ENCODE measurements at regions not wholly inside any gene's neighbourhood (a gene's known extent, or its start where the extent isn't known, plus 50 kb on each side); places are given as distances from the start of the nearest gene placed in this dataset.

DNA sequence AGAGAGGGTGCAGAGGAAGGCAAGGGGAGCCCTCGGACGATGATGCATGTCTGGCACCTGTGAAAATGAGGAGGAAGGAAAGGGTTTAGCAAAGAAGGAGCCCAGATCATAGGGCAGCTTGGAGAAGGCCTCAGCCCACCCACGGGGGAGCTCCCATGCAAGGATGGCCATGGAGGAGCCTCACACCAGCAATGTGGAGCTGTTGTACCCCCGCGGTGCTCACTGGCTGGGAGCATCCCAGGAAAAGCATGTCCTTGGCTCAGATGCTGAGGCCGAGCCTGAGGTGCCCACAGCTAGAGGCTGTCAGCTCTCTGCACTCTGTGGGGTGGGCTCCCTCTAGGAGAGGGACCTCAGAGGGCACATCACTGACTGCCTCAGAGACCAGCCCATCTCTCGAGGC lies 622.6 kb downstream of the AACS start:
- DNase-seq: no peak

DNA sequence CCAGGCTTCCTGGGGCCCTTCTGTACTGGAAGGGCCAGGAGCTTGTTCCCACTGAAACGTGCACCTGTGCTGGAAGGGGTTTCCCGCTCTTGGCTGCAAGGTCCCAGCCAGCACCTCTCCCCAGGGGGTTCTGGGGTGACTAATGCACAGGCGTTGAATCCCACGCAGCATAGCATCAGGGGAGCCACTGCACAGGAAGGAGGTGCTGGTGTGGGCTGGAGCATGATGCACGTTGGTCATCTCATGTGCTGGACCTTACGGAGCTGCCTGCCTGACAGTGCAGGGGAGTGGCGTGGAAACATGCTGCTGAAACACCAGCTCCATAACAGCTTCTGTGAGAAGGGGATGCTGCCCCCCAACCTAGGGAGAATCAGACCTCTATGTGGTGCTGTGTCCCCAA lies 623.0 kb downstream of the AACS start:
- no peak for DNase-seq

DNA sequence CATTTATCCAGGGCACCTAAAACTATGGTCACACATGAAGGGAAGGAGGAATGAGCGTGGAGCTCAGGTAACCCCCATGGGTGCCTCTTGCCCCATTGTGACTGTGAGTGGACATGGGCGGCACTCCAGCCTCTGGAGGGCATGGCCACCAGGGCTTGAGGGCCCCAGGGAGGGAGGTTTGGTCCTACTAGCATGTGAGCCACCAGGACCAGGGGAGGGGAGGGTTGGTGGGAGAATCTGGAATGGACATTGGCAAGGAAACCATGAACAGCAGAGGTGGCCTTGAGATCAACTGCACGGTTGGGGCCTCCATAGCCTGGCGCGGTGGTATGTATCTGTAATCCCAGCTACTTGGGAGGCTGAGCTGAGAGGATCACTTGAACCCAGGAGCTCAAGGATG lies 623.6 kb downstream of the AACS start:
- DNase-seq: no peak

DNA sequence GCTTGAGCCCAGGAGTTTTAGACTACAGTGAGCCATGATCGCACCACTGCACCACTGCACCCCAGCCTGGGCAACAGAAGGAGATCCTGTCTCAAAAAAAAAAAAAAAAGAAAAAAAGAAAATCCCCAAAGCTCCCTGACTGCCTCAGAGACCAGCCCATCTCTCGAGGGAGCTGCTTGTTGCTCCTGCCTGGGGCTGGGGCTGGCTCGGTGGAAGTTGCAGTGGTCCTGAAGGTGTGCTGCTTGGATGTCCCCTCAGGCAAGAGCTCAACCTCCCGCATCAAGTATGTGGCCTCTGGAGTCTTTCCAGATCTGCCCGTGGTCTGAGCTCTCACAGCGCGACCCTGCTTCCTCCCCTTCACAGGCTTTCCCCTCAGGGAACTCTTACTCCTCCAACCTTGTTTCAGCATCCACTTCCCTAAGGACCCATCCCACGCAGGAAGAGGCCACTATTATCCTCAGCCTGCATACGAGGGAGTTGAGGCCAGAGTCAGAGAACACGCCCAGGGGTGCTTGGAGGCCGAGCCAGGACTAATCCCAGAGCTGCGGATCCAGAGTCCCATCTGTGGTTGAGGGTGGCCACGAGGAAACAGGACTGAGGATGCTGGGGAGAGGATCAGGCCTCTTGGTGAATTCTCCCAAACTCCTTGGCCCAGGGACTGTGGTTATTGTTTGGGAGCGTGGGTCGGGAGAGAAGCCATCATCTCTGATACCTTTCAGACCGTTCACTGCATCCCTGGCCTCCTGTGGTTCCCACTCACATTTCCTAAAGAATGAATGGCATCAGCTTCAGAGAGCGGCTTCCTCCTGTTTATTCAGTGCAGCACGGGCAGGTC lies 624.6 kb downstream of the AACS start:
- no peak for DNase-seq

DNA sequence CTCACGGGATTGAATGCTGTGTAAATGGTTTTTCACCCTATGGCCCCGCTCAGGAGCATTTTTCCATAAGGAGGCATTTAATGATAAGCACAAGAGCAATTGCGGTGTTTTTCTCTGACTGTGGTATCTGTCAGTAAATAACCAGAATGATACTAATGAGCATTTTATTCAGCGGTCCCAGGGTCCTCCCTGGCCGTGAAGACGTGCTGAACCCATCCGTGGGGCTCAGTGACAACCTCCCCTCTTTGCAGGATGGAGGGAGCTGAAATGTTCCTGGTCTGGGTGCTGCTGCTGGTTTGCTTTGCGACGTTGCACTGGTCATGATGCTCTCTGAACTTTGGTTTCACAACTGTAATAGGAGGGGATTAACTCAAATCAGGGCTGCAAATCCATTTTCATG lies 625.6 kb downstream of the AACS start:
- DNase-seq: no peak

DNA sequence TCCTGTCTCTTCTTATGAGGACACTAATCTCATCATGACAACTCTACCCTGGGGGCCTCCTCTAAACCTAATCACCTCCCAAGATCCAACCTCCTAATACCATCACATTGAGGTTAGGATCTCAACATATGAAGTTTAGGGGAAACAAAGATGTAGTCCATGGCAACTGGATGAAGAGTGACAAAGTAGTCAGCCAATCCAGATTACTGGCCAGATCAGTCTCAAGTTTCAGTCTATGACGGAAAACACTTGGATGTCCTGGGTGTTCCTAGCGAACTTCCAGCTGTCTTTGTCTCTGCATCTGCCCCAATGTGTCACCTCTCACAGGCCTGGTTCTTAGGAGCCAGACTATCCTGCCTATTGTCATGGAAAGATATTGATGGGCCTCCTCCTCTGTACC lies 630.8 kb downstream of the AACS start:
- no peak for DNase-seq

DNA sequence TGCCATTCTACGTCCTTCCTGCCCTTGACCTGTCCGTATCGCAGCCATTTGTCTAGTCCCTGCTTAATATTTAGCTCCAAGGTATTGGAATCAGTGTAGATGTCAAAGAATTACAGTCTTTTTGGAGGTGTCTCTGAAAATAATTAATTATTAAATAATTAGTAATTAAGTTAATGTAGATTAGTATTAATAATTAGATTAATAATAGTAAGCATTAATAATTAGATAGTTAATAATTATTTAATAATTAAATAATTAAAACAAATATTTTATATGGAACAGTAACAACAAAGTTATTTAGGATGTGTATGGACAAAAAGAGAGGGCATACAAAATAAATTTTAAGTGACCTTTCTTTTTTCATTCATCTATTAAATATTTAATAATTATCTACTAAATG lies 639.6 kb downstream of the AACS start:
- no peak for DNase-seq

DNA sequence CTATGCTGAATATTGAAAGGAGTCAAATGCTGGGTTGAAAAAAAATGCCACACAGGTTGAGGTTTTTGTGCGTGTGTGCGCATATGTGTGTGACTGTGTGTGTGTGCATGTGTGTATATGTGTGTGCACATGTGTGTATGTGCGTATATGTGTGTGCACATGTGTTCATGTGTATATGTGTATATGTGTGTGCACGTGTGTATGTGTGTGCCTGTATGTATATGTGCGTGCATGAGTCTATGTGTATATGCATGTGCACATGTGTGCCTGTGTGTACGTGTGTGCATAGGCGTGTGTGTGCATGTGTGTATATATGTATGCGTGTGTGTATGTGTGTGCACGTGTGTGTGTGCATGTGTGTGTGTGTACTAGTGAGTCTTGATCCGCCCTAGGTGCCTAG lies 655.7 kb downstream of the AACS start:
- no peak for DNase-seq

DNA sequence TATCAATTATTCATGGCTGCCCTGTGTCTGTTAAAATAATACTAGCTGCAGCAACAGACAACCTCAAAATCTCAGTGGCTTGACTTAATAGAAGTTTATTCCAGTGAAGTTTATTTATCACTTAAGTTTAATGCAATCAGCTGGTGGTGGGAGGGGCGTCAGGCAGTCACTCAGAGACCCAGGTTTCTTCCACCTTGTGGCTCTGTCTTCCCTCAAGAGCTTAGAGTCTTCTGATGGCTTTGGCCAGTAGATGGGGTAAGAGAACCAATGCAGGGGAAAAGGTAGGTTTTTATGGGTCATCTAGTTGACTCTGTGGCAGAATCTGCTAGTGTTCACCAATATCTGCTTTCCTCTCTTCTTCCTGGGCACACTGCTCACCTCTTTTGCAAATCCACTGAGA lies 668.9 kb downstream of the AACS start:
- DNase-seq: no peak

DNA sequence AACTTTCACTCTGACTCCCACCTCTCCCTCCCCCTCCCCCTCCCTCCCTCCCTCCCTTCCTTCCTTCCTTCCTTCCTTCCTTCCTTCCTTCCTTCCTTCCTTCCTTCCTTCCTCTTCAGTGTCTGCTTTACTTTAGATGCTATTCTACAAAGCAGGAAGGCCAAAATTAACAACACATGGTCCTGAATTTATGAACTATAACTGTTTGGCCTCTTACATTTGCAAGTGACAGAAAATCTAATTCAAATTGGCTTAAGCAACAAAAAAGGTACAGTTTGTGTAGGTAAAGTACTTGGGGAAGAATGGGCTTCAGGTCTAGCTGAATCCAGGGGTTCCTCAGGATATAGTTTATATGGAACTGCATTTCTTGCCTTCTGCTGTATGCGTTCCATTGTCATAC lies 673.0 kb downstream of the AACS start:
- no peak for DNase-seq

DNA sequence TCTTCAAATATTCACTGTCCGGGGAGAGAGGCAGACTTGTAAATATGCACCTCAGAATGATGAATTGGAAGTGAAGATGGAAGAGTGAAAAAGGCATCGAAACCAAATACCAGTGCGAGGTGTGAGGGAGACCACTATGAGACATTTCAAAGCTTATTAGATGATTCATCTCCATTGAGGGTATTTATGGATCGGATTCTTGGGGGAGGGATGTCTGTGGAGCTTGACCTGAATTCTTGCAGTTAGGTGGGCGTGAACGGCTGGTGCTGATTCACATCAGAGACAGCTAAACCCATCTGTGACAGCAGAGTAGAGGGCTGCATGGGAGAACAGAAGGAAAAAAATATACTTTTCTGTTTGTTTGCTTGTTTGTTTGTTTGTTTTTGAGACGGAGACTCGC lies 677.2 kb downstream of the AACS start:
- DNase-seq: no peak

DNA sequence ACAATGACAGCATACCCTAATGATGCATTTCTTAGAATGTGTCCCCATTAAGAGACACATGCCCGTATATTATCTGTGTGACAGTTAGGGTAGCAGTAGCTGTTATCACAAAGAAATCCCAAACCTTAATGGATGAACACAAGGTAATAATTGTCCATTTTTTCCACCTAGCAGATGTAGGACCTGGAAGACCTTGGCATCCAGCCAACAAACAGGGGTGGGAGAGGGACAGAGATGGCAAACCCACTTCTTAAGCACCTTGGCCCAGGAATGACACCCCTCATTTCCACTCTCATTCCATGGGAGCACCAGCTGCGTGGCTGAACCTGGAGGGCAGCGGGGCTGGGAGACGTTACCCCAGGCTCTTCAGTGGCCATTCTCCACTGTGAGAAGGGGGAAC lies 679.0 kb downstream of the AACS start:
- DNase-seq: no peak

DNA sequence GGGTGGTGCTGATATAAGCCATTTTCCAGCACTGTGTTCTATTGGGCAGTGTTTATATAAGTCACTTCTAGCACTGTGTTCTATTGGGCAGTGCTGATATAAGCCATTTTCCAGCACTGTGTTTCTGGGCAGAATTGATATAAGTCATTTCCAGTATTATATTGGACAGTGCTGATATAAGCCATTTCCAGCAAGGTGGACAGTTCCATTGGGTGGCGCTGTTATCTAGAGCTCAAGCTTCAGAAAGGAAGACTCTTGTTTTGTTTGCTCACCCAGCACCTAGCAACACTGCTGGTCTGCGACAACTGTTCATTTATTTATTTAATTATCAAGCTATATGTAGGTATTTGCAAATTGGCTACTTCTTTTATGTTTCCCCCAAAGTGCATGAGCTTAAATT lies 690.3 kb downstream of the AACS start:
- DNase-seq: no peak

DNA sequence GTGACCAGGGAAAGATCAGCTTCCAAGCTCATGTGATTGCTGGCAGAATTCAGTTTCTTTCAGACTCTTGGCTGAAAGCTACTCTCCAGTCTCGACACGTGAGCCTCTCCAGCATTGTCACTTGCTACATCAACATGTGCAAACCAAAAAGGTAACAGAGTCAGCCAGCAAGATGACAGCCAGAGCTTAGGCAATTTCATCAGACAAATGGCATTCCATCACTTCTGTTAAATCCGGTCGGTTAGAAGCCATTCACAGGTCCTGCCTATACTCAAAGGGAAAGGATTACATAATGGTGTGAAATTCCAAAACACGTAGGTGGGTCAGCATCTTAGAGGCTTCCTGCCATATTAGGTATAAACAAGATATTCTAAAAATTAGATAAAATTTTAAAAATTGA lies 700.9 kb downstream of the AACS start:
- DNase-seq: no peak

DNA sequence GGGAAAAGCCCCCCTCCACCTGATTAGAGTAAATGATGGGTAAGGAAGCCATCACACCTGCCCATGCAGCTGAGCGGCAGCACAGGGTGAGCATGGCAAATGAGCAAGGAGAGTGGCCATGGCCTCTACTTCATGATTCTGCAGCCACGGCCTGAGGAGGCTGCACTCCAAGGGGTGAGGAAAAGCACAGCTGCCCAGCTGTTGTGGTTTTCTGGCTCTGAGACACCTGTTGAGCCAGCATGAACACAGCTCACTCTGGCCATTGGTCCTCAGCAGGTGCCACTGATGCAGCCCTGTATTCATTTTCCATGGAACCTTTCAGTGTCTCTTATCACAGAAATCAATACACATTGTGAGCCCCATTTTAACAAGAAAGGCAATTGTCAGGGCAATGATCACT lies 707.2 kb downstream of the AACS start:
- no peak for DNase-seq

DNA sequence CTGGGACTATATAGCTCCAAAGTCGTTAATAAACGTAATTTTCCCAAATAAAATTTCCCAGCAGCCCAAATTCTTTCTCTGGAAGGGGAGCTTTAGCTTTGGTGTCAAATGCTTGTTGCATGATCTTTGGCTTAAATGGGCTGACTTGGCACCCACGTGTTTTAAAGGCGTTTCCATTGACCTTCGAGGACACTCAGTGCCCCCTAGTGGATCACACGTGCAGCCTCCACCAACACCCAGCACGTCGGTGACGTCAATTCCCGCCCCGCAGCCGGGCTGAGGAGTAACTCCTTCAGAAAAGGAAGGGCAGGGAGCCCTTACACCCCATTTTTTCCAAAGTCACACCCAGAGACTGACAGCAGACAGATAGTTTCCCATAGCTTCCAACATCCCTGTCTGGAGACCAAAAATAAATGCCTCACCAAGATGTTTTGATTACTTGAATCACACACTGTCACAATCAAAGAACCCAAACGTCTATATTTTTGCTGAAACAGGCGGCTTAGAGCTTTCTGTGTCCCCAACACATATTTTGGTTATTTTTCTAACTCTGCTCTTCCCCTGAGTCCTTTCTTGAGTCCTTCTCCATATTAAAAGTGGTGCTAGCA lies 707.9 kb downstream of the AACS start:
- DNase-seq: peak; percentile 2

DNA sequence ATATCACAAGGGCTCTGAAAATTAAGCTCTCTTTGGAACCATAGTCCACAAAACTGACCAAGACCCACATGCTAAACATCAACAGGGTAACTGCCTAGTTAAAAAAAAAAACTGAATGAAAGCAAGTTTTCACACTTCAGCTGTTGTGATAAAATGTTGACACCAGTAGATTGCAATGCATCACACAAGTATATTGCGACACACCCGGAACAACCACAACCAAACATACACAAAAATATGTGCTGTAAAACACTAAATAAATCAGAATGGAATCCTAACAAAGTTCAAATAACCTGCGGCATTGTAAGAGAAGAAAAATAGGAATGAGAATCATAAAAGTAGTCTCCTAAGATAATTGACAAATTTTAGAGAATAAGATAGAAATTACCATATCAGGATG lies 710.3 kb downstream of the AACS start:
- DNase-seq: no peak

DNA sequence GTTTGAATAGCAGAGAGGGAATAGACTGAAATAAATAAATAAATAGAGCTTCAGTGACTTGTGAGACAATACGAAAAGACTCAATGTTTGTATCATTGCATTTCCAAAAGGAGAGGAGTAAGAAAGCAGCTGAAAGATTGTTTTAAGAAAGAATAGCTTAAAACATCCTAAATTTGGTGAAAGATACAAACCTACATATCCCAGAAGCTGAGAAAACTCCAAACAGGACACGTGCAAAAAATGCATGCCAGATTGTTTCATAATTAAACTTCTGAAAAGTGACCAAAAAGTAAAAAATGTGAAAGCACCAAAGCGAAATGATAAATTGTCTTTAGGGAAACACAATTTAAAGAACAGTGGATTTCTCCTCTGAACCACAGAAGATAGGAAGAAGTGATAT lies 711.0 kb downstream of the AACS start:
- no peak for DNase-seq

DNA sequence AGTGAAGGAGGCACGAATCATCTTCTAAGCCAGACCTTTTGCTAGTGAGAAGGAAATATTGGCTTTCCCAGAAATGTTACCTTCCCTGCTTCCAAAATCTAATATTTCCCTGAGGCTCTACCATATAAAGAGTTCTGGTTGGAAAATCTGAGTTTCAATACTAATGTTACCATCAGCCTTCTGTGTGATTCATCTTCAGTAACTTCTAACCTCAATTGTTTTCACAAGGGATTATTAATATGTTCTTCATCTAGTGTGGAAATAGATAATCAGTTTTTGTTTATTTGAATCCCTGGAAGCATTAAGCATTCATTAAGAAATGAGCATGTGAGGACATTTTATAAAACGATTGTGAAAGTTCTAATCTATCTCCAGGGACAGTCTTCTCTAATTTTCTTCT lies 720.9 kb downstream of the AACS start:
- no peak for DNase-seq

DNA sequence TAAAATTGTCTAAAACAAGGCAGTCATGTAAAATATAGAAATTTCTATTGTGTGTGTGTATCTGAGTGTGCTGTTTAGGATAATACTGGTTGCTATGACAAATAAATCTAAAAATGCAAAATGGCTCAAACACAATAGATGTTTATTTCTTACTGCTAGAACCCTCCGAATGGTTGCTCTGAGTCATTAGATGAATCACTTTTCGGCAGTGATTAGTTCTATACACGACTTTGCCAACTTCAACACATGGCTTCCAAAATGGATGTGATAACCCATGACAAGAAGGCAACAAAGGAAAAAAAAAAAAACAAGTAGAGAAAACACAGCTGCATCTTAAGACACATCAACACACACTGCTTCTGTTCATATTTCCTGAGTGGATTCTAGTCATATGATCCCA lies 729.2 kb downstream of the AACS start:
- no peak for DNase-seq

DNA sequence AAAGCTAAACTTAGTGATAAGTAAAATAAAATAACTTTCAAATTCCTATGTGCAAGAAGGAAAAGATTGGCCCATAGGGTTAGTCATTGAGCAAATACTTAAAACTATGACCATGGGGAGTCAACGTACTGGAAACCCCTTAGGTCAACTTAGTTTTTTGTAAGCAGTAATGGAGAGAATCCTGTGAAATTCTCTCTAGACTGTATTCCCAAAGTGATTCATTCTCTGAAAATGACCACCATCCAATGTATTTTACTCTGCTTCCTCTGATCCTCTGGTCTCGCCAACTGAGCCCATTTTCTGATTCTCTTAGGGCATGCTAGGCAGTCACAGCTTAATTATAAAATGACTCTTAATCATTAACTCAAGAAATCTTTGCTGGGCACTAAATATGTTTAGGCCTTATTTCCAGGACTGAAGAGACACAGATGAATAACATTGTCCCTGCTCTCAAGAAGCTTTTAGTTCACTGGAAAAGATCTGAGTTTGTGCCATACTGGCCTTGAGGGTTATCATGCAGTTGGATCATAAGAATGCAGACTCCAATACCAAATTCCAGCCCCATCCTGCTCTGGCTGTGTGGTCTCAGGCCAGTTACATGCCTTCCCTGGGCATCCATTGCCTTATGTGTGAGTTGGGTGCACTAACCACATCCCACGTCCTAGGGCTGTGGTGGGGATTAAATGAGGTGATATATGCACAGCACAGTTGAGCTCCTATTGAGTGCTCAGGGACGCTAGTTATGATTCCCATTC lies 732.4 kb downstream of the AACS start:
- DNase-seq: no peak

DNA sequence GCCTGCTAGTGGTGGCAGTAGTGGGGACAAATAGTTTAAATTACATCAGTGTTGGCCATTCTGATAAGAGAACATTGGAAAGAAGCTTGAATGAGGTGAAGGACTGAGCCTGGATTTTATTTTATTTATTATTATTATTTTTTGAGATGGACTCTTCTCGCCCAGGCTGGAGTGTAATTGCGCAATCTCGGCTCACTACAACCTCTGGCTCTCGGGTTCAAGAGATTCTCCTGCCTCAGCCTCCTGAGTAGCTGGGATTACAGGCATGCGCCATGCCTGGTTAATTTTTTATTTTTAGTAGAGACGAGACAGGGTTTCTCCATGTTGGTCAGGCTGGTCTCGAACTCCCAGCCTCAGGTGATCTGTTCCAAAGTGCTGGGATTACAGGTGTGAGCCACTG lies 739.4 kb downstream of the AACS start:
- no peak for DNase-seq

DNA sequence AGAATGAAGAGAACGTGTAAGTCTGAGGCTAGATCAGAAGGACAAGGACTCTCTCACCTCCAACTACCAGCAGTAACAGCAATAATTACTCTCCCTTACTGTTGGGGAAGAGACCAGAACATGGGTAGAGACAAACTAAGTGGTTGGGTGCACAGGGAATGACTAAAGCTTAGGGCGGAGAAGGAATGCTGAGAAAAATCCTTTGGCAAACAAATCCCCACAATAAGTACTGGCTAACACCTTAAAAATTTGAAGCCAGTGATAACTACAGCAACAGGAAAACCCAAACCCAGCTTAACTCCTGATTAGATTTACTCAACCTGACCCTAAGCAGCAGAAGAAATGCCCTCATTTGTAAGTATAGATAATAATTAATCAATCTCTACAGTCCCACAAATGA lies 759.0 kb downstream of the AACS start:
- DNase-seq: no peak

DNA sequence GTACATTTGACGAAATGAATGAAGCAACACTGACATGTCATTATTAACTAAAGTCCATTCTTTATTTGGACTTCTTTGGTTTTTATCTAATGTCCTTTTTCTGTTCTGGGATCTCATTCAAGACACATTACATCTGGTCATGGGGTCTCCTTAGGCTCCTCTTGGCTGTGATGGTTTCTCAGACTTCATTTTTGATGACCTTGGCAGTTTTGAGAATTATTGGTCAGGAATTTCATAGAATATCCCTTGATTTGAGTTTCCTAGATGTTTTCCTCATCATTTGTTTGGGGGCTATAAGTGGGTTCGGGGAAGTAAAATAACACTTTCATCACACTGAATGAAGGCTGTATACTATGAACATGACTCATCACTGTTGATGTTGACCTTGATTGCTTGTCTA lies 770.6 kb downstream of the AACS start:
- DNase-seq: no peak
